Tibial nerve (tissue), 4 donors: ENCODE measurements at regions not wholly inside any gene's neighbourhood (a gene's known extent, or its start where the extent isn't known, plus 50 kb on each side); places are given as distances from the start of the nearest gene placed in this dataset.

Source experiments
- DNase-seq, 2 donors: peaks; one replicate each; pipeline ENCODE4 v3.0.0-alpha.2; 2019; ENCODE audit warnings: low spot score in 2 of 2
- H3K27ac ChIP-seq, 4 donors: fragments of 200-600 bp; sonication (generic) in 3 of 4; one replicate each; pipeline ENCODE4 v1.5.1; 2017 to 2019; ENCODE audit warnings: mild to moderate bottlenecking in 1 of 4
- H3K27me3 ChIP-seq, 2 donors: fragments of 200-600 bp; sonication (generic) in 1 of 2; one replicate each; pipeline versions ENCODE4 v1.5.1 to v1.6.0; 2017 to 2019
- H3K36me3 ChIP-seq, 3 donors: fragments of 200-600 bp; sonication (generic); one replicate each; pipeline ENCODE4 v1.5.1; 2018 to 2019
- H3K4me1 ChIP-seq, 4 donors: fragments of 200-600 bp; sonication (generic) in 3 of 4; one replicate each; pipeline ENCODE4 v1.5.1; 2017 to 2019
- H3K4me3 ChIP-seq, 4 donors: fragments of 200-600 bp; sonication (generic) in 3 of 4; one replicate each; pipeline ENCODE4 v1.5.1; 2017 to 2019; ENCODE audit warnings: mild to moderate bottlenecking in 1 of 4, moderate library complexity in 1 of 4
- H3K9me3 ChIP-seq, 4 donors: fragments of 200-600 bp; sonication (generic) in 3 of 4; one replicate each; pipeline ENCODE4 v1.5.1; 2017 to 2019
- EP300 ChIP-seq, 2 donors: sonication (generic); formaldehyde crosslinking; IDR thresholded peaks; one replicate each; pipeline ENCODE4 v1.6.1; 2017; ENCODE audit warnings: antibody characterized with exemption in 2 of 2, mild to moderate bottlenecking in 1 of 2
- POLR2A ChIP-seq, 2 donors: fragments of 450-650 bp; IDR thresholded peaks; one replicate each; pipeline ENCODE4 v1.6.1; 2017; ENCODE audit warnings: antibody characterized with exemption in 2 of 2, mild to moderate bottlenecking in 2 of 2, moderate library complexity in 2 of 2
- WGBS, 2 donors: methylation state at CpG; one replicate each; pipeline ENCODE4 v1.1.5; 2018; 5-methylcytosine and 5-hydroxymethylcytosine counted together
- TF ChIP-seq, protein P1 (sequence below), 5 experiments: fragments of 200-600 bp in 3 of 5; fragments of 450-650 bp in 2 of 5; sonication (generic) in 3 of 5; IDR thresholded peaks; one replicate each; pipeline ENCODE4 v1.5.1; 2016 to 2019; ENCODE audit warnings: antibody characterized with exemption in 5 of 5, mild to moderate bottlenecking in 3 of 5, moderate library complexity in 2 of 5

DNA sequence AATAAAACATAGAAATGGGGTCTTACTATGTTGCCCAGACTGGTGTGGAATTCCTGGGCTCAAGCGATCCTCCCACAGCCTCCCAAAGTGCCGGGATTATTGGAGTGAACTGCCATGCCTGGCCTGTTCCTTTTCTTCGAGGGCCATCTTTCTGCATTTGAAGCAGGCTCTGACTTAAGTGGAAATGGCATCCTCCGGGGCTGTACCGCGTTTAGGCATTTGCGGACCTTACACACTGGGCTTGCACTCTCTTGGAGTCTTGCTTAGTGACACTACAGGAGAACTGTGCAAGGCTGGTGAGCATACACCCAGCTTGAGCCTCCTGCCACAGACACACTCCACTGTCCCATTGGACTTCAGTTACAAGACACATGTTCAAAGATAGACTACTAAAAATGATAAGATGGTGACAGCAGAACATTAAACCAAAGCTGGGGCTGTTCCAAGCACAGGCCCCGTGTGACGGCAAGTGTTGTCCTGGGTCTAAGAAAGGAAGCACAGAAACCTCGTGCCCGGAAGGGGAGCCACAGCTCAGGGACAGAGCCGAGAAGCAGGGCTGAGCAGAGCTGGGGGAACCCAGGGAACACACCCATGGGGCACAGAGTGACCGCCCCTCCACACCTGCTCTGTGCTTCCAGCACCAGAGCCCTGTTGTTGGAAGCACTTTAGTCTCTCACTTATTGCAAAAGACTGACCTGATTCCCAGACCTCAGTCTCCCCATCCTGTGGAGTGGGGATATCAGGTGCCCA, 59.0 kb upstream of the SHANK2 start:
- no peak overlapping the region for H3K27ac ChIP-seq
- no peaks in the 10 kb centered on the region for H3K27me3 ChIP-seq
- 86 to 87% methylated on average over 13 of the region's 13 CpGs for WGBS, 2 donors
- H3K4me1 ChIP-seq, result no peaks in the 10 kb centered on the region
- H3K9me3 ChIP-seq, result peaks cover 0 to 14% (median 0%) of the 10 kb centered on the region in 4 donors
- no peak overlapping the region for H3K4me3 ChIP-seq
- no peak for DNase-seq
- TF ChIP-seq EP300 (IDR thresholded peaks at IDR 0.05), result no peak
- TF ChIP-seq, protein P1, sequence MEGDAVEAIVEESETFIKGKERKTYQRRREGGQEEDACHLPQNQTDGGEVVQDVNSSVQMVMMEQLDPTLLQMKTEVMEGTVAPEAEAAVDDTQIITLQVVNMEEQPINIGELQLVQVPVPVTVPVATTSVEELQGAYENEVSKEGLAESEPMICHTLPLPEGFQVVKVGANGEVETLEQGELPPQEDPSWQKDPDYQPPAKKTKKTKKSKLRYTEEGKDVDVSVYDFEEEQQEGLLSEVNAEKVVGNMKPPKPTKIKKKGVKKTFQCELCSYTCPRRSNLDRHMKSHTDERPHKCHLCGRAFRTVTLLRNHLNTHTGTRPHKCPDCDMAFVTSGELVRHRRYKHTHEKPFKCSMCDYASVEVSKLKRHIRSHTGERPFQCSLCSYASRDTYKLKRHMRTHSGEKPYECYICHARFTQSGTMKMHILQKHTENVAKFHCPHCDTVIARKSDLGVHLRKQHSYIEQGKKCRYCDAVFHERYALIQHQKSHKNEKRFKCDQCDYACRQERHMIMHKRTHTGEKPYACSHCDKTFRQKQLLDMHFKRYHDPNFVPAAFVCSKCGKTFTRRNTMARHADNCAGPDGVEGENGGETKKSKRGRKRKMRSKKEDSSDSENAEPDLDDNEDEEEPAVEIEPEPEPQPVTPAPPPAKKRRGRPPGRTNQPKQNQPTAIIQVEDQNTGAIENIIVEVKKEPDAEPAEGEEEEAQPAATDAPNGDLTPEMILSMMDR (IDR thresholded peaks at IDR 0.05), result no peak
- H3K36me3 ChIP-seq, result no peaks in the 10 kb centered on the region

DNA sequence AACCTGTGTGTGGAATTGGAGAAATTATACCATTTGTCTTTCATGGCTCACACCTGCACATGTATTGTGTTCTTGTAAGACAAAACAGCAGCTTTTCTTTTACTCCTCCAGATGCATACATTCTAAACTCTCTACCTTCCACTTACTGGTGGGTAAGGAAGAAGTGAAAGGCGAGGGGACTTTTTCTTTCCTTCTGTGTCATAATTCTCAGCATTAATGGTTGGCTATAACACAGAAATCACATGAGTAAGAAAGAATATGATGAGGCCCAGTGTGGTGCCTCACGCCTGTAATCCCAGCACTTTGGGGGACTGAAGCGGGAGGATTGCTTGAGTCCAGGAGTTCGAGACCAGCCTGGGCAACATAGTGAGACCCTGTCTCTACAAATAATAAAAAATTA, 57.8 kb upstream of the SHANK2 start:
- Histone ChIP-seq H3K9me3 (peaks cover 0 to 7% (median 0%) of the 10 kb centered on the region in 4 donors), H3K4me1 (no peaks in the 10 kb centered on the region), H3K27ac (no peak overlapping the region), H3K36me3 (no peaks in the 10 kb centered on the region), H3K4me3 (no peak overlapping the region), H3K27me3 (no peaks in the 10 kb centered on the region)
- TF ChIP-seq EP300 (IDR thresholded peaks at IDR 0.05) (no peak), POLR2A (IDR thresholded peaks at IDR 0.05) (no peak)
- TF ChIP-seq, protein P1 (IDR thresholded peaks at IDR 0.05), result no peak
- no peak for DNase-seq
- 89 to 90% methylated on average over 4 of the region's 4 CpGs for WGBS, 2 donors

DNA sequence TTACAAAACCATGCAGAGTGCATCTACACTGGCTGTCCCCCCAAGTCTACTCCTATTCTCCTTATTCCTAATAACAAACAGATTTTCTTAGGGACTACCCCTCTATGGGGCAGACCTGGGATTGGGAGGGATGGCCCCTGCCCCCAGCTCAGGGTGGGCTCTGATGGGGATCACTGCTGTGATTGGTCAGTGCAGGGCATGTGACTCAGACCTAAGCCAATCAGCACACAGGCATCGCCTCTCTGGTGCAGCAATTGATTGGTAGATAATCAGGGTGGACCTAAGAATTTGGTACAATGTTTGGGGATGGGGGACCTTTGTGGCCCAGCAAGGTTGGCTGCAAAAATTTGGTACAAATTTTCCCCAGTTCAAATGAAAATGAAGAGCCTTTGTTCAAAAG, 57.2 kb upstream of the SHANK2 start:
- Histone ChIP-seq H3K4me1 (no peaks in the 10 kb centered on the region), H3K9me3 (peaks cover 0 to 10% (median 0%) of the 10 kb centered on the region in 4 donors), H3K27ac (no peak overlapping the region), H3K4me3 (no peak overlapping the region), H3K36me3 (no peaks in the 10 kb centered on the region), H3K27me3 (no peaks in the 10 kb centered on the region)
- no peak for TF ChIP-seq EP300 (IDR thresholded peaks at IDR 0.05)
- TF ChIP-seq, protein P1 (IDR thresholded peaks at IDR 0.05), result no peak
- no peak for TF ChIP-seq POLR2A (IDR thresholded peaks at IDR 0.05)
- WGBS, 2 donors, result 86 to 100% methylated on average over 1 of the region's 1 CpG
- no peak for DNase-seq

DNA sequence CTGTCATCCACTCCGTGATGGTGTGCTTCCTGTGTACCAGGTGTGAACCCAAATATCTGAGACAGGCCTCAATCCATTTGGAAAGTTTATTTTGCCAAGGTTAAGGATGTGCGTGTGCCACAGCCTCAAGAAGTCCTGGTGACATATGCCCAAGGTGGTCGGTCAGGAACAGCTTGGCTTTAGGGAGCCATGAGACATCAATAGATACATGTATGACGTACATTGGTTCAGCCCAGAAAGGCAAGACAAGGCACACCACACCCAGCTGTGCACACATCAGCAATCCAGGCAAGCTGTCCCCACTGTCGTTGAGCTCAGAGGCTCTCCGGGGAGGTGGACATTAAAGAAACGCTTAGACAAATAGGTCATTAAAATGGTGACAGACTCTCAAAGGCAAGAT, 56.8 kb upstream of the SHANK2 start:
- WGBS, 2 donors, result 84 to 91% methylated on average over 7 of the region's 7 CpGs
- H3K4me3 ChIP-seq, result no peak overlapping the region
- DNase-seq, result no peak
- no peak overlapping the region for H3K27ac ChIP-seq
- H3K4me1 ChIP-seq, result no peaks in the 10 kb centered on the region
- no peaks in the 10 kb centered on the region for H3K36me3 ChIP-seq
- H3K9me3 ChIP-seq, result peaks cover 0 to 10% (median 0%) of the 10 kb centered on the region in 4 donors
- TF ChIP-seq POLR2A (IDR thresholded peaks at IDR 0.05) (no peak), EP300 (IDR thresholded peaks at IDR 0.05) (no peak)
- TF ChIP-seq, protein P1 (IDR thresholded peaks at IDR 0.05), result no peak
- H3K27me3 ChIP-seq, result no peaks in the 10 kb centered on the region

DNA sequence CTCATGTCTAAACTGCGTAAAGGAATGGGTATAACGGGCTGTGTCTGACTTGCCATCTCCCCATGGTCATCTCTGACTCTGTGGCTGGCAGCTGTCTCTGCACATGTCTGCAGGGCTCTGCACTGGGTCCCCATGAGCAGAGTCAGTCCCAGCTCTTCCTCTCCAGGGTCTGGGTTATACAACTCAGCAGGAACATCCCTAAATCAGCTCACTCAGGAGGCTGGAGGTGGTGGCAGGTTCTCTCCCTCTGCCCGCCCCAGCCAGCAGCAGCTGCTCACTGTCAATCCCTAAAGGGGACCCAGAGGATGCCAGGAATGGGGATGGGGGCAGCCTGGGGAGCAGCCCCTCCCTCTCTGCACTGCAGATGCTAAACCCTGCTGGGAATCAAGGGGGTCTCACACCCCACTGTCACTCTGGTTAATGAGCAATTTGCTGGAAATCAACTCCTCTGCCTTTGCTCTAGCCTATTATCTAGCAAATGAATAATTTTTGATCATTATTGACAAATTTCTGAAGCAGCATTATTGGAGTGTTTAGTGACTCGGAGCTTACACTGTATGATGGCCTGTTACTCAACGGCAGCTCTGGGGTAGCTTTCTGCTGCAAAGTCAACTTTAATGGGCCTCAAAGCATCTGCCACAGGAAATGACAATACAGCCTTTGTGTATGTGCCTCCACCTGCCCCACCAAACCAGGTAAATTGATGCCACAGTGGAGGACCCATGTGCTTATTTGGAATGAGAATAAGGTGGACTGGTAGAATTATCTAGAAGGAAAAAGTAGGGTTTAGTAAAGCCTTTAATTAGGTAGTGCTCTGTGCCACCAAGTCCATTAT, 55.7 kb upstream of the SHANK2 start:
- TF ChIP-seq, protein P1 (IDR thresholded peaks at IDR 0.05), result no peak
- TF ChIP-seq POLR2A (IDR thresholded peaks at IDR 0.05) (no peak), EP300 (IDR thresholded peaks at IDR 0.05) (no peak)
- H3K27me3 ChIP-seq, result no peaks in the 10 kb centered on the region
- no peaks in the 10 kb centered on the region for H3K36me3 ChIP-seq
- H3K4me3 ChIP-seq, result no peak overlapping the region
- H3K9me3 ChIP-seq, result peaks cover 0 to 10% (median 0%) of the 10 kb centered on the region in 4 donors
- H3K27ac ChIP-seq, result no peak overlapping the region
- no peaks in the 10 kb centered on the region for H3K4me1 ChIP-seq
- WGBS, 2 donors, result 78 to 83% methylated on average over 4 to 5 of the region's 5 CpGs
- no peak for DNase-seq
